AG04449 (cell line): ENCODE measurements at regions not wholly inside any gene's neighbourhood (a gene's known extent, or its start where the extent isn't known, plus 50 kb on each side); places are given as distances from the start of the nearest gene placed in this dataset.
"Not testable (repeated sequence)": the region's sequence is repeated elsewhere in the genome, so short reads cannot be mapped to it uniquely, and the experiment has no call there.

Experiments used
- CTCF ChIA-PET: fragments of 350-600 bp; formaldehyde crosslinking; extraction: SDS; loops from one replicate; lab custom pipeline; 2021; ENCODE audit warnings: antibody characterized with exemption; lab: Yijun Ruan, JAX
- POLR2A ChIA-PET: fragments of 400-600, 350-600 bp; formaldehyde crosslinking; extraction: SDS; loops from one replicate; lab custom pipeline; 2020; ENCODE audit warnings: antibody characterized with exemption, inconsistent platforms; lab: Yijun Ruan, JAX
- DNase-seq: peaks from one replicate; pipeline ENCODE4 v3.0.0-alpha.2; 2010; ENCODE audit warnings: low read depth, low spot score
- H3K4me3 ChIP-seq: 2 replicates; pipeline ENCODE4 v1.5.1; 2011; ENCODE audit warnings: low read depth, mild to moderate bottlenecking, control low read depth, low read length
- TF ChIP-seq, protein P1 (sequence below): IDR thresholded peaks from one replicate; pipeline ENCODE4 v1.5.1; 2011; ENCODE audit warnings: mild to moderate bottlenecking, moderate library complexity, low read length, control low read depth, inconsistent platforms; ENCODE audit not compliant: insufficient read depth; ENCODE audit errors: missing control alignments

GRCh38 chrX:118271775-118272174 lies 74.1 kb upstream of the WDR44 start:
- no peak for DNase-seq
- POLR2A ChIA-PET = no interaction called here

GRCh38 chrX:118272242-118272641 lies 73.7 kb upstream of the WDR44 start:
- no peak for DNase-seq

More at GRCh38 chrX:118271775-118272174, 74.1 kb upstream of the WDR44 start:
- CTCF ChIA-PET = no interaction called here
- TF ChIP-seq, protein P1, sequence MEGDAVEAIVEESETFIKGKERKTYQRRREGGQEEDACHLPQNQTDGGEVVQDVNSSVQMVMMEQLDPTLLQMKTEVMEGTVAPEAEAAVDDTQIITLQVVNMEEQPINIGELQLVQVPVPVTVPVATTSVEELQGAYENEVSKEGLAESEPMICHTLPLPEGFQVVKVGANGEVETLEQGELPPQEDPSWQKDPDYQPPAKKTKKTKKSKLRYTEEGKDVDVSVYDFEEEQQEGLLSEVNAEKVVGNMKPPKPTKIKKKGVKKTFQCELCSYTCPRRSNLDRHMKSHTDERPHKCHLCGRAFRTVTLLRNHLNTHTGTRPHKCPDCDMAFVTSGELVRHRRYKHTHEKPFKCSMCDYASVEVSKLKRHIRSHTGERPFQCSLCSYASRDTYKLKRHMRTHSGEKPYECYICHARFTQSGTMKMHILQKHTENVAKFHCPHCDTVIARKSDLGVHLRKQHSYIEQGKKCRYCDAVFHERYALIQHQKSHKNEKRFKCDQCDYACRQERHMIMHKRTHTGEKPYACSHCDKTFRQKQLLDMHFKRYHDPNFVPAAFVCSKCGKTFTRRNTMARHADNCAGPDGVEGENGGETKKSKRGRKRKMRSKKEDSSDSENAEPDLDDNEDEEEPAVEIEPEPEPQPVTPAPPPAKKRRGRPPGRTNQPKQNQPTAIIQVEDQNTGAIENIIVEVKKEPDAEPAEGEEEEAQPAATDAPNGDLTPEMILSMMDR = no peak
- no peak overlapping the region for H3K4me3 ChIP-seq

DNA sequence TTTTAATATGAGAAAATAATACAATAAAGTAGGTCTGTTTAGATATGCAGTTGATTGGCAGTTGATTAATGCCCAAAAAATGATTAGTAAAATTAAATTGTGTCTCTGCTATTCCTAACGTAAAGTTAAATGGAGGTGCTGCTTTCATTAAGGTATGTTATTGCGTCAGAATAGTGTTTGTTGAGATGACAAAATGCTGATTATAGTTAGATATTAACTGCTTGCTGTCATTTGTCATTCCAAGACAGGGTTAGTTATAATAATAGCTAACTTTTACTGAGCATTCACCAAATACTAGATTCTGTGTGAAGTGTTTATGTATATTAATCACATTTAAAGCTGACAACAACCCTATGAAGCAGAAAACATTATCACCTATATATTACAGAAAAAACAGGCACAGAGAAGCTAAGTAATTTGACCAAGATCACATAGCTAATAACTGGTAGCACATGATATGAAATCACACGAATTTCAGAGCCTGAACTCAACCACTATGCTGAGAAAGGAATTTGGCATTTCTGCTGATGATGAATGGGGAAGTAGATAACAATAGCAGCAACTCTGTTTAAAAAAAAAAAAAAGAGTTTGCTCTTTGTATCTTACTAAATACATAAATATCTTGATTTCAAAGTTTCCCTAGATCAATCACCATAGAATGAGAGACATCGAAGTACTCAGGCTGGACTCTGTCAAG lies 59.7 kb upstream of the WDR44 start:
- no peak overlapping the region for H3K4me3 ChIP-seq
- ChIA-PET CTCF (no interaction called here), POLR2A (no interaction called here)
- DNase-seq = no peak
- TF ChIP-seq, protein P1 = no peak

More at GRCh38 chrX:118272242-118272641, 73.7 kb upstream of the WDR44 start:
- H3K4me3 ChIP-seq = no peak overlapping the region
- TF ChIP-seq, protein P1 = no peak
- POLR2A ChIA-PET = no interaction called here
- CTCF ChIA-PET = no interaction called here

GRCh38 chrX:118295818-118296217 lies 50.1 kb upstream of the WDR44 start:
- H3K4me3 ChIP-seq, POLR2A ChIA-PET, CTCF ChIA-PET, DNase-seq: not testable (repeated sequence)
